IPS-18c (cell line): ENCODE measurements at regions not wholly inside any gene's neighbourhood (a gene's known extent, or its start where the extent isn't known, plus 50 kb on each side); places are given as distances from the start of the nearest gene placed in this dataset.

Experiments
- H3K4me3 ChIP-seq: 2 replicates; pipeline ENCODE4 v1.7.0; 2013; ENCODE audit warnings: low read depth, mild to moderate bottlenecking, low read length, moderate library complexity; ENCODE audit not compliant: insufficient read depth
- H3K9me3 ChIP-seq: one replicate; pipeline ENCODE4 v1.6.1; 2013; ENCODE audit warnings: mild to moderate bottlenecking, low read length, moderate library complexity; ENCODE audit not compliant: control insufficient read depth, insufficient read depth

GRCh38 chr4:58214376-58214775 is 1104.2 kb upstream of the IGFBP7 start:
- H3K4me3 ChIP-seq: no peak overlapping the region
- H3K9me3 ChIP-seq: no peaks in the 10 kb centered on the region

GRCh38 chr4:58209551-58209950 is 1099.4 kb upstream of the IGFBP7 start:
- Histone ChIP-seq H3K4me3 (no peak overlapping the region), H3K9me3 (no peaks in the 10 kb centered on the region)

- Histone ChIP-seq H3K4me3 (no peak overlapping the region), H3K9me3 (no peaks in the 10 kb centered on the region)
Observed at GRCh38 chr4:58209001-58209400, 1098.8 kb upstream of the IGFBP7 start.

- Histone ChIP-seq H3K4me3 (no peak overlapping the region), H3K9me3 (no peaks in the 10 kb centered on the region)
Observed at GRCh38 chr4:58205446-58206235, 1095.5 kb upstream of the IGFBP7 start.

- Histone ChIP-seq H3K4me3 (no peak overlapping the region), H3K9me3 (no peaks in the 10 kb centered on the region)
Observed at GRCh38 chr4:58192217-58192616, 1082.0 kb upstream of the IGFBP7 start.

- H3K9me3 ChIP-seq: no peaks in the 10 kb centered on the region
- H3K4me3 ChIP-seq: no peak overlapping the region
Observed at GRCh38 chr4:58191109-58191508, 1080.9 kb upstream of the IGFBP7 start.

GRCh38 chr4:58188316-58188715 is 1078.1 kb upstream of the IGFBP7 start:
- Histone ChIP-seq H3K4me3 (no peak overlapping the region), H3K9me3 (no peaks in the 10 kb centered on the region)

GRCh38 chr4:58175024-58175423 is 1064.8 kb upstream of the IGFBP7 start:
- H3K4me3 ChIP-seq: no peak overlapping the region
- no peaks in the 10 kb centered on the region for H3K9me3 ChIP-seq

- H3K9me3 ChIP-seq: no peaks in the 10 kb centered on the region
- no peak overlapping the region for H3K4me3 ChIP-seq
Observed at GRCh38 chr4:58166490-58166889, 1056.3 kb upstream of the IGFBP7 start.

- Histone ChIP-seq H3K4me3 (no peak overlapping the region), H3K9me3 (no peaks in the 10 kb centered on the region)
Observed at GRCh38 chr4:58163156-58163555, 1053.0 kb upstream of the IGFBP7 start.

- Histone ChIP-seq H3K9me3 (peaks cover 3% of the 10 kb centered on the region), H3K4me3 (no peak overlapping the region)
Observed at GRCh38 chr4:58149404-58150085, 1039.4 kb upstream of the IGFBP7 start.

GRCh38 chr4:58144721-58145120 is 1034.5 kb upstream of the IGFBP7 start:
- Histone ChIP-seq H3K4me3 (no peak overlapping the region), H3K9me3 (peaks cover 3% of the 10 kb centered on the region)

GRCh38 chr4:58138786-58139668 is 1028.8 kb upstream of the IGFBP7 start:
- no peak overlapping the region for H3K4me3 ChIP-seq

GRCh38 chr4:58136604-58137003 is 1026.4 kb upstream of the IGFBP7 start:
- H3K9me3 ChIP-seq: no peaks in the 10 kb centered on the region
- no peak overlapping the region for H3K4me3 ChIP-seq

More at GRCh38 chr4:58138786-58139668, 1028.8 kb upstream of the IGFBP7 start:
- no peaks in the 10 kb centered on the region for H3K9me3 ChIP-seq

GRCh38 chr4:58127680-58128079 is 1017.5 kb upstream of the IGFBP7 start:
- H3K9me3 ChIP-seq: peaks cover 2% of the 10 kb centered on the region
- H3K4me3 ChIP-seq: no peak overlapping the region

- Histone ChIP-seq H3K4me3 (no peak overlapping the region), H3K9me3 (no peaks in the 10 kb centered on the region)
Observed at GRCh38 chr4:58119298-58119697, 1009.1 kb upstream of the IGFBP7 start.

- no peaks in the 10 kb centered on the region for H3K9me3 ChIP-seq
- no peak overlapping the region for H3K4me3 ChIP-seq
Observed at GRCh38 chr4:58113126-58113525, 1002.9 kb upstream of the IGFBP7 start.

- Histone ChIP-seq H3K9me3 (no peaks in the 10 kb centered on the region), H3K4me3 (no peak overlapping the region)
Observed at GRCh38 chr4:58111818-58112217, 1001.6 kb upstream of the IGFBP7 start.
